H1 (cell line): ENCODE measurements at regions not wholly inside any gene's neighbourhood (a gene's known extent, or its start where the extent isn't known, plus 50 kb on each side); places are given as distances from the start of the nearest gene placed in this dataset.

Experiments
- CTCF ChIP-seq, 3 experiments: IDR thresholded peaks; 1 replicate in 2 of 3; 2 replicates in 1 of 3; pipeline versions ENCODE4 v1.5.1 to v1.6.1; 2011; ENCODE audit warnings: low read length in 3 of 3, mild to moderate bottlenecking in 3 of 3, inconsistent platforms in 2 of 3, low read depth in 1 of 3, moderate library complexity in 1 of 3; ENCODE audit not compliant: insufficient read depth in 1 of 3; ENCODE audit errors: control extremely low read depth in 1 of 3
- KDM5A ChIP-seq: fragments of 200-600 bp; IDR thresholded peaks from 2 replicates; pipeline ENCODE4 v1.7.1; 2012; ENCODE audit warnings: mild to moderate bottlenecking, low read length, inconsistent platforms, mixed read lengths
- MAX ChIP-seq: IDR thresholded peaks from 2 replicates; pipeline ENCODE4 v1.6.1; 2012; ENCODE audit warnings: inconsistent platforms
- SIN3A ChIP-seq, 2 experiments: IDR thresholded peaks in 1 of 2; conservative IDR thresholded peaks in 1 of 2; 2 replicates each; pipeline ENCODE4 v1.6.1; 2011 to 2012; ENCODE audit warnings: low read length in 2 of 2, improper control_type of control experiment in 1 of 2, low read depth in 1 of 2, mild to moderate bottlenecking in 1 of 2

GRCh38 chr4:140253556-140254027 is 99.6 kb upstream of the MAML3 start:
- no peak for TF ChIP-seq MAX
- no peak for TF ChIP-seq CTCF (IDR thresholded peaks at IDR 0.05; ENCODE audit: control extremely low read depth in 1 of 3, insufficient read depth in 1 of 3, low read depth in 1 of 3, low read length in 3 of 3)
- no peak for TF ChIP-seq SIN3A (conservative IDR thresholded peaks at IDR 0.05 in 1 of 2, IDR thresholded peaks at IDR 0.05 in 1 of 2; ENCODE audit: low read depth in 1 of 2, low read length in 2 of 2)
- no peak for TF ChIP-seq KDM5A
